CD14-positive monocyte (primary cell): ENCODE measurements at regions not wholly inside any gene's neighbourhood (a gene's known extent, or its start where the extent isn't known, plus 50 kb on each side); places are given as distances from the start of the nearest gene placed in this dataset.

Source experiments
- DNase-seq, 3 donors: peaks; one replicate each; pipeline ENCODE4 v3.0.0-alpha.2; 2011 to 2022
- H2AFZ ChIP-seq: 2 replicates; pipeline ENCODE4 v1.6.0; 2012; ENCODE audit warnings: mild to moderate bottlenecking, low read depth, low read length, inconsistent platforms; ENCODE audit not compliant: insufficient read depth, poor library complexity, severe bottlenecking
- H3K27ac ChIP-seq, 2 donors: 1 replicate in 1 of 2; 2 replicates in 1 of 2; pipeline ENCODE4 v1.5.1; 2012 to 2013; ENCODE audit warnings: low read length in 2 of 2, control low read depth in 1 of 2, inconsistent platforms in 1 of 2, low read depth in 1 of 2, mild to moderate bottlenecking in 1 of 2
- H3K27me3 ChIP-seq, 2 donors: one replicate each; pipeline versions ENCODE4 v1.6.0 to v1.6.1; 2011 to 2013; ENCODE audit warnings: low read length in 2 of 2; ENCODE audit not compliant: control insufficient read depth in 2 of 2, insufficient read depth in 2 of 2
- H3K36me3 ChIP-seq, 2 donors: replicated peaks in 1 of 2; 1 replicate in 1 of 2; 2 replicates in 1 of 2; pipeline versions ENCODE4 v1.5.1 to v1.6.1; 2012 to 2013; ENCODE audit warnings: low read length in 2 of 2, control low read depth in 1 of 2, inconsistent platforms in 1 of 2, mild to moderate bottlenecking in 1 of 2; ENCODE audit not compliant: insufficient read depth in 2 of 2, control insufficient read depth in 1 of 2
- H3K4me1 ChIP-seq, 2 donors: 1 replicate in 1 of 2; 2 replicates in 1 of 2; pipeline versions ENCODE4 v1.5.1 to v1.6.1; 2012 to 2013; ENCODE audit warnings: low read length in 2 of 2, control low read depth in 1 of 2, inconsistent platforms in 1 of 2, mild to moderate bottlenecking in 1 of 2, moderate library complexity in 1 of 2; ENCODE audit not compliant: insufficient read depth in 2 of 2, control insufficient read depth in 1 of 2
- H3K4me2 ChIP-seq: replicated peaks from 2 replicates; pipeline ENCODE3; 2012; ENCODE audit warnings: low read length, moderate library complexity, mild to moderate bottlenecking; ENCODE audit not compliant: poor library complexity, severe bottlenecking; ENCODE audit errors: extremely low read depth
- H3K4me3 ChIP-seq, 3 experiments: fragments of 200-600 bp in 1 of 3; sonication (generic) in 1 of 3; replicated peaks in 1 of 3; 1 replicate in 2 of 3; 2 replicates in 1 of 3; pipeline ENCODE4 v1.5.1; 2011 to 2013; ENCODE audit warnings: low read length in 3 of 3, mild to moderate bottlenecking in 3 of 3, control low read depth in 2 of 3, low read depth in 2 of 3, inconsistent platforms in 1 of 3, moderate library complexity in 1 of 3
- H3K79me2 ChIP-seq: 2 replicates; pipeline ENCODE4 v1.6.0; 2012; ENCODE audit warnings: mild to moderate bottlenecking, control low read depth, inconsistent platforms, low read length, moderate library complexity; ENCODE audit not compliant: insufficient read depth
- H3K9ac ChIP-seq: 2 replicates; pipeline ENCODE4 v1.6.0; 2017; ENCODE audit warnings: low read length, mild to moderate bottlenecking; ENCODE audit not compliant: insufficient read depth, poor library complexity, severe bottlenecking
- H3K9me3 ChIP-seq, 2 donors: replicated peaks in 1 of 2; 1 replicate in 1 of 2; 2 replicates in 1 of 2; pipeline versions ENCODE4 v1.5.1 to v1.6.1; 2012 to 2013; ENCODE audit warnings: low read length in 2 of 2, control low read depth in 1 of 2; ENCODE audit not compliant: control insufficient read depth in 1 of 2, insufficient read depth in 1 of 2
- H4K20me1 ChIP-seq: 2 replicates; pipeline ENCODE4 v1.6.0; 2012; ENCODE audit warnings: mild to moderate bottlenecking, low read length, control low read depth, moderate library complexity; ENCODE audit not compliant: insufficient read depth
- H3K27ac Mint-ChIP-seq, 7 donors: one replicate each; pipeline ENCODE4 v1.8.0; 2020; ENCODE audit warnings: mild to moderate bottlenecking in 7 of 7, mixed read lengths in 7 of 7, moderate library complexity in 6 of 7, inconsistent platforms in 2 of 7
- H3K27me3 Mint-ChIP-seq, 3 donors: one replicate each; pipeline ENCODE4 v1.8.0; 2021 to 2022; ENCODE audit warnings: low read depth in 3 of 3, mild to moderate bottlenecking in 3 of 3, mixed read lengths in 3 of 3, moderate library complexity in 3 of 3, inconsistent platforms in 1 of 3
- H3K36me3 Mint-ChIP-seq, 2 donors: one replicate each; pipeline ENCODE4 v1.8.0; 2020; ENCODE audit warnings: mixed read lengths in 2 of 2, inconsistent platforms in 1 of 2, mild to moderate bottlenecking in 1 of 2
- H3K4me1 Mint-ChIP-seq: one replicate; pipeline ENCODE4 v1.8.0; 2020; ENCODE audit warnings: mild to moderate bottlenecking, mixed read lengths
- H3K4me3 Mint-ChIP-seq, 2 donors: one replicate each; pipeline ENCODE4 v1.8.0; 2020; ENCODE audit warnings: mild to moderate bottlenecking in 2 of 2, mixed read lengths in 2 of 2, moderate library complexity in 1 of 2
- H3K9me3 Mint-ChIP-seq, 7 donors: one replicate each; pipeline ENCODE4 v1.8.0; 2020 to 2022; ENCODE audit warnings: mixed read lengths in 7 of 7, mild to moderate bottlenecking in 6 of 7, moderate library complexity in 6 of 7, inconsistent platforms in 2 of 7
- CTCF ChIP-seq: fragments of 200-600 bp; IDR thresholded peaks from one replicate; pipeline ENCODE4 v1.8.0; 2022; ENCODE audit warnings: antibody characterized with exemption, mild to moderate bottlenecking
- WGBS: methylation state at CpG from one replicate; pipeline ENCODE4 v1.1.5; 2013; ENCODE audit warnings: missing lambda C conversion rate; ENCODE audit not compliant: insufficient coverage; 5-methylcytosine and 5-hydroxymethylcytosine counted together
- intact Hi-C, 2 donors: fragments of 100-400 bp; cut with micrococcal nuclease; formaldehyde crosslinking; loops; one replicate each; pipeline versions ENCODE4 v1.15.0 to v1.15.1; 2023

- DNase-seq = no peak
- Mint-ChIP-seq H3K4me1 (no peaks in the 10 kb centered on the region), H3K27me3 (peaks cover 0 to 2% (median 2%) of the 10 kb centered on the region in 3 donors), H3K9me3 (peaks cover 0 to 3% (median 0%) of the 10 kb centered on the region in 7 donors), H3K27ac (no peak overlapping the region), H3K4me3 (no peak overlapping the region), H3K36me3 (no peaks in the 10 kb centered on the region)
- Histone ChIP-seq H4K20me1 (no peaks in the 10 kb centered on the region), H2AFZ (no peak overlapping the region), H3K4me1 (no peaks in the 10 kb centered on the region), H3K4me3 (no peak overlapping the region), H3K36me3 (no peaks in the 10 kb centered on the region), H3K9me3 (no peaks in the 10 kb centered on the region), H3K4me2 (no peak overlapping the region), H3K79me2 (no peaks in the 10 kb centered on the region), H3K27ac (no peak overlapping the region), H3K27me3 (no peaks in the 10 kb centered on the region), H3K9ac (no peak overlapping the region)
- TF ChIP-seq CTCF = no peak
- intact Hi-C loops = no loop called here
Measured at GRCh38 chr18:68472701-68473295, 242.1 kb downstream of the TMX3 start.

- Histone ChIP-seq H4K20me1 (no peaks in the 10 kb centered on the region), H3K36me3 (no peaks in the 10 kb centered on the region), H3K4me3 (no peak overlapping the region), H3K27me3 (no peaks in the 10 kb centered on the region), H3K9ac (no peak overlapping the region), H3K4me1 (no peaks in the 10 kb centered on the region), H3K9me3 (no peaks in the 10 kb centered on the region), H2AFZ (no peak overlapping the region), H3K4me2 (no peak overlapping the region), H3K27ac (no peak overlapping the region), H3K79me2 (no peaks in the 10 kb centered on the region)
- Mint-ChIP-seq H3K4me1 (no peaks in the 10 kb centered on the region), H3K36me3 (no peaks in the 10 kb centered on the region), H3K4me3 (no peak overlapping the region), H3K27ac (no peak overlapping the region), H3K27me3 (peaks cover 0 to 2% (median 2%) of the 10 kb centered on the region in 3 donors), H3K9me3 (peaks cover 0 to 5% (median 0%) of the 10 kb centered on the region in 7 donors)
- TF ChIP-seq CTCF = no peak
- intact Hi-C loops = no loop called here
- 33% methylated on average over 1 of the region's 2 CpGs for WGBS
- no peak for DNase-seq
Measured at GRCh38 chr18:68469049-68469625, 245.8 kb downstream of the TMX3 start.
